GM21576 (cell line): ENCODE measurements at regions not wholly inside any gene's neighbourhood (a gene's known extent, or its start where the extent isn't known, plus 50 kb on each side); places are given as distances from the start of the nearest gene placed in this dataset.

Source experiments
- ATAC-seq: cut with Tn5 transposase; IDR thresholded peaks from one replicate; pipeline ENCODE4 v1.9.1; 2021; ENCODE audit warnings: mild to moderate bottlenecking, moderate library complexity; ENCODE audit not compliant: unreplicated experiment

- ATAC-seq, result no peak
Measured at GRCh38 chr1:234665975-234666605, 56.1 kb upstream of the IRF2BP2 start.

DNA sequence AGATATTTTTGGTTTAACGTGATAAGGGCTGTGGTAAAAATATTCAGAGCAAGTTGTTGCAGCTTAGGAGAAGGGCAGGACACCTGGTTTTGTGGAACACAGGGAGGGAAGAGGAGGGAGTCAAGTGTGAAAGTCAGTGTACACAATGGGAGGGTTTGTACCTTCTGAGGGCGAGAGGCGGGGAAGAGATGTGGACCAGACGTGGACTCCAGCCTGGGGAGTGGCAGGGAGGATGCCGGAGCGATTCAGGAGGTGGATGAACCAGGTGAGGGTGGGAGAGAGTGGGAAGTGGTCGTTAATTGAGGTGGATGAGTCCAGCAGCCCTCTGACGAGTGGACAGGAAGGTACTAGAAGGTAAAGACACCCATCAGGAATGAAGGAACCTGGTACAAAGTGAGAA, 52.2 kb upstream of the IRF2BP2 start:
- no peak for ATAC-seq

DNA sequence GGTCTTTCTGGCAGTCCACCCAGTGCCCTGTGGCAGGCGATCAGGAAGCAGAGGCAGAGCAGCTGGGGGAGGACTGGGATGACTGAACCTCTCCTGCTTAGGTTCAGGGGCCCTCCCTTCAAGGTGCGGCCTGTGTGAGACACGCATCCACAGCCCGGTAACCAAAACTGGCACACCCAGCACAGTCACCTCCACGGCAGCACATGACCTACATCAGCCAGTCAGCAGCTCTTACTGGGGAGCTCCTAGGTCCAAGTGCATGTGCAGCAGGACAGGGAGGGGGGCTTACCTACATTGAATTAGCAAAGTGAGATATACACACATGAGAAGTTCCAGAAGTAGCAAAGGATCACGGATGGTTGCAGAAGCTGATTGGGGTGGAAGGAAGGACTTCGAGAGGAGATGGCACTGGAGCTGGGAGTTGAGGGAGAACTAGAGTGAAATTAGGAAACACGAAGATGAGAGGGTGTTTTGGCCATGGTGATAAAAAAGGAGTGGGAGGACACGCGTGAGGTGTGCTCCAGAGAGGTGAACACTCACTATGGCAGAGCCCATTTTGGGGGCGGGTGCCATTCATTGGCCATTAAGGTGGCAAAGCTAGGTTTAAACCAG, 51.4 kb upstream of the IRF2BP2 start:
- ATAC-seq, result no peak

DNA sequence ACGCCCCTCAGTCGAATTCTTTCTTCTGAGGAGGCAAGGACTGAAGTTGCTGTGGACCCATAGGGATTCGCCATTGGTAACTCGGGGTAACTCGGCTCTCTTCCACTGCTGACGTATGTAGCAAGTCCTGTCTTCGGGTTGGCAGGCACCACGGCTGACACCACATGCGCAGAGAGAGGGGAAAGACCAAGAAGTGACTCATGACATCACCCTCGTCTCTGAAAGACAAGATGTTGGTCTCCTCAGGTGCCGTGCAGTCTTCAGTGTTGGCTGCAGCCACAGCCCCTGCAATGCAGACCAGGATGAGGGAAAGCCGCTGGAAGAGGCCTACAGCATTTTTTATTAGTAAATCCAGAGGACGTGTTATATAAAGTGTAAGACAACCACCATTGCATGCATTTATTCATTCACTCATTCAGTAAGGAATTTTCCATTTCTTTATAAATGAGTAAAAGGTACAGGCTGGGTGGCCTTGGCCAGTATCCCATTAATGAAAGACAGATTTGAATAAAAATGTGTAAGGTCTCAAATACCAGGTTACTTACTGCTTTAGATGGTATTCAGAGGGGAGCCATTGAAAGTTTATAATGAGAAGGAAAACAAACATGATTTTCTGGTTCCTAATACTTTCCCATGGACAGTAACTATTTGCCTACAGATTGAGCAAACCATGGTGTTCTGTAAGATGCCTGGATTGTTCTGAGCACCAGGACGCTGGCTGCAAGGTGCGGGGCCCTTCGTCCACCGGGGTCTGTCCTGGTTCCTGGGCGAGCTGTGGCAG, 50.7 kb upstream of the IRF2BP2 start:
- no peak for ATAC-seq
